Activated CD4-positive, alpha-beta T cell treated with anti-CD3 and anti-CD28 coated beads, Interleukin-2, amount 50 U/mL, for 4 hours (primary cell): ENCODE measurements at regions not wholly inside any gene's neighbourhood (a gene's known extent, or its start where the extent isn't known, plus 50 kb on each side); places are given as distances from the start of the nearest gene placed in this dataset.

Experiments used
- DNase-seq, 2 experiments: peaks; one replicate each; pipeline ENCODE4 v3.0.0-alpha.2; 2020

DNA sequence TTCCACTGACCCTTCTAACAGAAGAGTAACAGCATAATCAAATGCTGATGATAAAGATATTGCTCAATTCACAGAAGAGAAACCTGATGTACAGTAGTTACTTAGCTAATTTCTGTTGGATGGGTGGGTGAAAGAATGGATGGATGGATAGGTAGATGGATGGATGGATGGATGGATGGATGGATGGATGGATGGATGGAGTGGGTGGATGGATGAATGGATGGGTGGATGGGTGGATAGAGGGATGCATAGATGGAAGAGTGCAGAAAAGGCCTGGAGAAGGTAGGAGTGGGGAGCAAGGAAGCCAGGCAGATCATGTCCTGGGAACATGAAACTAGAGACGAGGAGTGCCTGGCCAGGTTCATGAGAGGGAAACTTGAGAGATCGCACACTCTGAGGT, 520.9 kb downstream of the BCL11B start:
- DNase-seq: no peak

GRCh38 chr14:98752660-98753059, 519.3 kb downstream of the BCL11B start:
- DNase-seq: no peak

DNA sequence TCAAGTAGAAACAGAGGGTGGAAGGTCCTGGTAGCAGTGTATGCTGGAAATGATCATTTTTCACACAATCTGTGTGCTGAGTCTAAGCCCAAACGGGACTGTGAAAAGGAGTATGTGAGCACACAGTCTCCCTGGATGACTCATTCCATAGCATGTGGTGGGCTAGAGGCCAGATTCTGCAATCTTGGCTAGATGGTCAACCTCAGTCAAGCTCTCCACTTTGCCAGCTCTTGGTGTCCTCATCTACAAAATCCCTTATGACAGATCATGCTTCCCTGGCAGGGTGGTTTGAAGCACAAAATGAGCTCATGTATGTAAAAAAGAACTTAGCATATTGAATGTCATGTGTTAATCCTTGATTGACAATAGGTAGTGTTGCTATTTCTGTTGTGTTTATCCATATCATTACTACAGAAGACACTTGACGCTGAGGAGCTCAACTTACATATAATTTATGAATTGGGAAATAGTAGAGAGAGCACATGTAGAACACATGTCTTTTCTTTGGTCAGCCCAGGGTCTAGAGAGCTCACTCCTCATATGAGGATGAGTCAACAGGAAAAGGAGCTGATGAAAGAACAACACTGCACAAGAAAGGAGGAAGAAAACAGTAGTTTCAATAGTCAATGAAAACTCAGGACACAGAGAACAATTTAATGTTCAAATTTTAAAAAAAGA, 517.5 kb downstream of the BCL11B start:
- DNase-seq: no peak

DNA sequence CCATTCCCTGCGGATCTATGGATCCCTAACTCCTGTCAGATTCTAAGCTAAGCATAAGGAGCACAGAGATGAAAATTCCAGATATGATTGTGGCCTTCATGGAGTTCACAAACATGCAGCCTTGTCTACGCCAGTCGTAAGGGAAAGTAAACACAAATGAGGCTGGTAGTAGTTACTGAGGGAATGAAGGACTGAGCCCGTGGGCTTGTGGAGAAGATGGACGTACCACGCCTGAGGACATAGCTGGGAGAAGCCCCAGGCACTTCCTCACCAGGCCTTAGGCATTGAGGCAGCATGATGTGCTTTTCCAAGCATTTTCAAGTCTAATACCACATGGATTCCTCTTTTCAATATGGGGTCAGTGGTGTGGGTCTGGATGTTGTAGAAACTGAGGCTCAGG, 515.2 kb downstream of the BCL11B start:
- DNase-seq: no peak

GRCh38 chr14:98758440-98758839, 513.6 kb downstream of the BCL11B start:
- DNase-seq: no peak

GRCh38 chr14:98761993-98762392, 510.0 kb downstream of the BCL11B start:
- DNase-seq: no peak

GRCh38 chr14:98766818-98767217, 505.2 kb downstream of the BCL11B start:
- no peak for DNase-seq

- DNase-seq: no peak
Observed at GRCh38 chr14:98769326-98769725, 502.7 kb downstream of the BCL11B start.

GRCh38 chr14:98770151-98770550, 501.8 kb downstream of the BCL11B start:
- no peak for DNase-seq

- DNase-seq: no peak
Observed at GRCh38 chr14:98773814-98774213, 498.2 kb downstream of the BCL11B start.

DNA sequence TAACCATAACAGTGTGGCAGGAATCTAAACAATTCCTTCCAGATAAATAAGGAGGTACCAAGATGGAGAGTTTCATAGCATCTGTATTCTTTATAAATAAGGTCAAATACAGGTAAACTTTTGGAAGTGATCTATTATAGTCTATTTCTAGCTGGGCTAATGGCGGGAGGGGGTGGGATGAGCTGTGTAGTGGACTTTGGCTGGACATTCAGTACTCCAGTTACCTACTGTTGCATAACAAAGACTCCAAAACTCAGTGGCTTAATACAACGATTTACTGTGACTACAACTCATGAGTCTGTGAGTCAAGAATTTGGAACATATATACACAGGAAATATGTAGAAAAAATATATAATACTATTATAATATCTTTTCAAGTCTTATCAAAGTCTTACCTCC, 496.1 kb downstream of the BCL11B start:
- no peak for DNase-seq

DNA sequence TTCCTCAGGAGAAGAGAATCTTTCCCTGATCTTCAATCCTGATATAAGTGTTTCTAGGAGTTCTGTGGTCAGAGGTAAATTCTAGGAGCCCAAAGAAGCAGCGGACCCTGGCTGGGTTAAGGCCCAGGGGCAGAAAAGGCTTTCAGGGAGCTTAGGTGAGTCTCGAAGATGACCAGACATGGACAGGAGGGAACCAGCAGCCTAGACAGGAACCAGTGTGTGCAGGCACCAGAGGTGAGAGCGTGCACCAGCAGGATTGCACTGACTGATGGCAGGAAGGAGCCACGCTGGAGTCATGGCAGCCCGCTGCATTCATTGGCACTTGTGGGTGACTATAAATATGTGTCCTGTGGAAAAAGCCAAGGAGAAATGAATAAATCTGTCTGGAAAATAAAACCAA, 489.9 kb downstream of the BCL11B start:
- no peak for DNase-seq

DNA sequence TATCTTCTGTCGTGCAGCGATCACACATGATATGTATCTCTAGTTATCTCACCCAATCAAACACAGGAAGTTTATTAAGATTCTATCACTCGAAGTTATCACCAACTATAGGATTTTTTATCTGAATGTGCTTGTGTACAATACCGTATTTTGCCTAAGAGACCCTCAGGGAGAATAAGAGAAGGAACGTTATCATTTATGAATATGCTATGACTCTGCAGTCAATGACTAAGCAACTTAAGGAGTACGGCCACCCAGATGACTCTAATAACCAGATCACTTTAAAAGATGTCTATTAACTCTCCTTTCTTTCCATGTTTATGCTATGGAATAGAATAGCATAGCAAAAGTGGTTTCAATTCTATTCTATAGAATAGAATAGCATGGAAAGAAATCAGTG, 486.4 kb downstream of the BCL11B start:
- no peak for DNase-seq

GRCh38 chr14:98786456-98786855, 485.5 kb downstream of the BCL11B start:
- DNase-seq: no peak

DNA sequence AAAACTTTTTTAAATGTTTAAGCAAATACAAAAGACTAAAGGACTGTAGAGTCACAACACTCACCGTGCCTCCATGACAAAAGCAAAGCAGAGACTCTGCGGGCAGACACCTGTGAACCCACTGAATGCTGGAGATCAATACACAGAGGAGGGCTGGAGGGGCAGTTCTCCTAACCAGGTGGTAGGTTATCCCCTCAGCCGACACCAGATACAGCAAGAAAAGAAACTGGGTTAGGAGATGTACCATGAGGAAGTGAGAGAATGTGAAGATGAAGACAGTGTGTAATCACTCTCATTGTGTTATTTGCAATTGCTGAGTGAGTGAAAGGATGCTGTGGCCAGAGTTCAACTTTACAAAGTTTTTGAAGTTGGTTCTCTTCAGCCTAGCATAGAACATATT, 480.3 kb downstream of the BCL11B start:
- DNase-seq: no peak

GRCh38 chr14:98792171-98792570, 479.8 kb downstream of the BCL11B start:
- no peak for DNase-seq

- DNase-seq: no peak
Observed at GRCh38 chr14:98798099-98798498, 473.9 kb downstream of the BCL11B start.

- no peak for DNase-seq
Observed at GRCh38 chr14:98799891-98800290, 472.1 kb downstream of the BCL11B start.

DNA sequence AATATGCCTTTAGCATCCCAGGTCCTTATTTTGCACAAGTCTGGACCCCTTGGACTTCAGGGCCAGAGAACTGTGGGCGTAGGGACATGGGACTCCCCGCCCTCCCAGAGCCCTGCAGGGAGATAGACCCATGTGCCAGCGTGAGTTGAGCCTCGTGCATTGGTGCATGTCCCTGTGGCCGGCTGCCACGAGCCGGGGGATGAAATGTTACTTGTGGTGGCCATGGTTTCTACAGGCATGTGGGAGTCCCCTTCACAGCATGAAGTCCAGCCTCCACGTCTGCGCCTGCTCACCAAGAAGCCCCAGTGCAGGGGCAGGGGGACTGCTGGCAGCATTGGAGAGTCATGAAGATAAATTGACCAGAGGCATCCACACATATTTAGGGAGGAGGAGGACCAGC, 470.0 kb downstream of the BCL11B start:
- no peak for DNase-seq

- DNase-seq: no peak
Observed at GRCh38 chr14:98803196-98803595, 468.8 kb downstream of the BCL11B start.

- DNase-seq: no peak
Observed at GRCh38 chr14:98808494-98809407, 463.2 kb downstream of the BCL11B start.

GRCh38 chr14:98816195-98816594, 455.8 kb downstream of the BCL11B start:
- DNase-seq: no peak

DNA sequence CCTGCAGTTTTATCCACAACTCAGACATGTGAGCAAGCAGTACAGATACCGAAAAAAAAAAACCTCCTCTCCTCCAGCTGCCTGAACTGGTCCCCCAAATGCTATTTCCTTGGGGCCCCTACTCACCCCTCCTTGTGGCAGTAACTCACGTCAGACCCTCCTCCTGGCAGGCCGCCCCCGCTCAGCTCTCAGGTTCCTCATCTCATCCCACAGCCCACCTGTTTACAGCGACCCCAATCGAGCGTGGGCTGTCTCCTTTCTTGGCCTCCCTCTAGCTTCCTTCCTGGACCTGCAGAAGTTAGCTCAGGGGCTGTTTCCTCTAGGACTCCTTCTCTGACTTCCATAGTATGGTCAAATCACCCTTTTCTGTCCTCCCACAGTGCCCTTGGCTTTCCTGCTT, 455.3 kb downstream of the BCL11B start:
- DNase-seq: no peak

DNA sequence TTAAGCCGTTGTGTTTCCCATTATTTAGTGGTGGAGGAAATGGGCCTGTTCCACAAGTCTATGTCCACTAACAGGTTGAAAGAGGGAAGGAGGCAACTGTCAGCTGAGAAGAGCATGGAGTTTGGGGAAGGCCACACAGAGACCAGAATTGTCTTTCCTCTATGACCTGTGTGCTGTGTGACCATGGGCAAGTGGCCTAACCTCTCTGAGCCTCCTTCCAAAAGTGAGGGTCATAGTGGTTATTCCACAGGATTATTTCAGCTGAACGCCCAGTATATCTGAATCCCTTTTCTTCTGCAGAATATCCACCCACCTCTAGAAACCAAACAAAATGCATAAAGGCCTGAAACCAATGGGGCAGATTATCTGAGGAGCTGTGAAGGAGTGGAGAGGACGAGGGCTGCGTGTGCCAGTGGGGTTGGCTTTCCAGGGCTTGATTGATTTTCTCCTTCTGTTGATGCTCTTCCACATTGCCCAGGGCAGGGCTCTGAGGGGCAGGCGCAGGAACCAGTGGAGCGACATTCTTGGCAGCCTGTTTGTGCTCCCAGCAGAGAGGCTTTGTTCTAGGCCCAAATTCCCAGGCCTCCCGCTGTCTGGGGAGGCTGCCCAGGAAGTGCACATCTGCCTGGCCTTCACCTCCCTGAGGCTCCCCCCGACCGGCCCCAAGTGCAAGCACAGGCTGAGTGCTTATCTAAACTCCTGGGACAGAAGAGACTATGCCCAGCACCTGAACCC, 452.7 kb downstream of the BCL11B start:
- no peak for DNase-seq
